Mammary epithelial cell (primary cell): ENCODE measurements at regions not wholly inside any gene's neighbourhood (a gene's known extent, or its start where the extent isn't known, plus 50 kb on each side); places are given as distances from the start of the nearest gene placed in this dataset.

Source experiments
- CTCF ChIP-seq, 2 donors: IDR thresholded peaks in 1 of 2; conservative IDR thresholded peaks in 1 of 2; 2 replicates each; pipeline ENCODE4 v1.5.1; 2011 to 2012; ENCODE audit warnings: inconsistent platforms in 2 of 2, low read length in 2 of 2, mild to moderate bottlenecking in 2 of 2, control low read depth in 1 of 2, low read depth in 1 of 2; ENCODE audit not compliant: insufficient read depth in 1 of 2; ENCODE audit errors: extremely low read depth in 1 of 2
- EZH2 ChIP-seq: IDR thresholded peaks from 2 replicates; pipeline ENCODE4 v1.6.1; 2012; ENCODE audit warnings: low read length, inconsistent platforms, borderline replicate concordance

- TF ChIP-seq CTCF (conservative IDR thresholded peaks at IDR 0.05 in 1 of 2, IDR thresholded peaks at IDR 0.05 in 1 of 2; ENCODE audit: extremely low read depth in 1 of 2, insufficient read depth in 1 of 2, low read depth in 1 of 2, low read length in 2 of 2) (no peak), EZH2 (no peak)
Measured at GRCh38 chr16:6753553-6753952, 579.1 kb upstream of the RBFOX1 start.
